Pancreas (tissue), 10 donors: ENCODE measurements at regions not wholly inside any gene's neighbourhood (a gene's known extent, or its start where the extent isn't known, plus 50 kb on each side); places are given as distances from the start of the nearest gene placed in this dataset.

Experiments
- ATAC-seq, 4 donors: fragments of 200-7000 bp; cut with Tn5 transposase; one replicate each; pipeline versions ENCODE4 v1.8.0 to v1.9.1; 2020; ENCODE audit warnings: mild to moderate bottlenecking in 4 of 4, moderate library complexity in 4 of 4
- DNase-seq, 6 donors: peaks; one replicate each; pipeline ENCODE4 v3.0.0-alpha.2; 2020
- FAIRE-seq: peaks from 2 replicates; lab custom pipeline; 2012; peaks lifted over from hg19 to GRCh38; lab: Jason Lieb, UNC
- H3K27ac ChIP-seq, 4 donors: fragments of 200-600 bp; sonication (generic); 1 replicate in 3 of 4; 2 replicates in 1 of 4; pipeline versions ENCODE4 v1.5.0 to v1.8.0; 2020
- H3K27me3 ChIP-seq, 4 donors: fragments of 200-600 bp; one replicate each; pipeline ENCODE4 v1.8.0; 2021
- H3K36me3 ChIP-seq, 3 donors: fragments of 200-600 bp; sonication (generic) in 1 of 3; one replicate each; pipeline versions ENCODE4 v1.5.0 to v1.8.0; 2020 to 2021
- H3K4me1 ChIP-seq, 3 donors: fragments of 200-600 bp; one replicate each; pipeline ENCODE4 v1.8.0; 2021
- H3K4me3 ChIP-seq, 4 donors: fragments of 200-600 bp; sonication (generic) in 2 of 4; one replicate each; pipeline versions ENCODE4 v1.5.0 to v1.8.0; 2020 to 2021
- H3K9me3 ChIP-seq, 4 donors: fragments of 200-600 bp; one replicate each; pipeline ENCODE4 v1.8.0; 2021
- WGBS, 2 donors: extraction: QIAGEN DNeasy Blood & Tissue Kit; methylation state at CpG; one replicate each; pipeline ENCODE4 v1.1.7; 2013; 5-methylcytosine and 5-hydroxymethylcytosine counted together
- intact Hi-C, 3 donors: fragments of 100-400 bp; cut with DNase I; formaldehyde crosslinking; loops; one replicate each; pipeline versions ENCODE4 v1.11.1 to v1.14.2; 2022
- TF ChIP-seq, protein P1 (sequence below), 4 donors: fragments of 200-600 bp; sonication (generic) in 3 of 4; IDR thresholded peaks; one replicate each; pipeline versions ENCODE4 v1.5.0 to v1.8.0; 2021; ENCODE audit warnings: antibody characterized with exemption in 4 of 4
- donor health status: healthy with polysubstance abuse.
- donor health status: DM: no; HTN: no; CAD: no; lungs with moderate emphysema.
- donor health status: DM: no; HTN: no; CAD: no.
- donor health status: control.
- donor health status: control.
- donor health status: Bipolar disorder and iron deficiency.
- donor health status: DM: yes; HTN: yes; CAD: no.
- donor health status: DM: no; HTN: no; CAD: no.
- donor health status: DM: no; HTN: no; CAD: no.
- donor health status: DM: yes; HTN: yes; CAD: no.

GRCh38 chr4:104740161-104740560 is 245.5 kb upstream of the CXXC4 start:
- TF ChIP-seq, protein P1, sequence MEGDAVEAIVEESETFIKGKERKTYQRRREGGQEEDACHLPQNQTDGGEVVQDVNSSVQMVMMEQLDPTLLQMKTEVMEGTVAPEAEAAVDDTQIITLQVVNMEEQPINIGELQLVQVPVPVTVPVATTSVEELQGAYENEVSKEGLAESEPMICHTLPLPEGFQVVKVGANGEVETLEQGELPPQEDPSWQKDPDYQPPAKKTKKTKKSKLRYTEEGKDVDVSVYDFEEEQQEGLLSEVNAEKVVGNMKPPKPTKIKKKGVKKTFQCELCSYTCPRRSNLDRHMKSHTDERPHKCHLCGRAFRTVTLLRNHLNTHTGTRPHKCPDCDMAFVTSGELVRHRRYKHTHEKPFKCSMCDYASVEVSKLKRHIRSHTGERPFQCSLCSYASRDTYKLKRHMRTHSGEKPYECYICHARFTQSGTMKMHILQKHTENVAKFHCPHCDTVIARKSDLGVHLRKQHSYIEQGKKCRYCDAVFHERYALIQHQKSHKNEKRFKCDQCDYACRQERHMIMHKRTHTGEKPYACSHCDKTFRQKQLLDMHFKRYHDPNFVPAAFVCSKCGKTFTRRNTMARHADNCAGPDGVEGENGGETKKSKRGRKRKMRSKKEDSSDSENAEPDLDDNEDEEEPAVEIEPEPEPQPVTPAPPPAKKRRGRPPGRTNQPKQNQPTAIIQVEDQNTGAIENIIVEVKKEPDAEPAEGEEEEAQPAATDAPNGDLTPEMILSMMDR (IDR thresholded peaks at IDR 0.05), result no peak
- H3K4me1 ChIP-seq, result peaks cover 0 to 1% (median under 1%) of the 10 kb centered on the region in 3 donors
- no peaks in the 10 kb centered on the region for H3K9me3 ChIP-seq
- FAIRE-seq (no peak), ATAC-seq (no peak), DNase-seq (no peak)
- WGBS, 2 donors, result 73 to 79% methylated on average over 3 of the region's 3 CpGs
- intact Hi-C loops, result no loop called here
- no peaks in the 10 kb centered on the region for H3K27me3 ChIP-seq
- H3K4me3 ChIP-seq, result no peak overlapping the region
- H3K27ac ChIP-seq, result no peak overlapping the region
- no peaks in the 10 kb centered on the region for H3K36me3 ChIP-seq

DNA sequence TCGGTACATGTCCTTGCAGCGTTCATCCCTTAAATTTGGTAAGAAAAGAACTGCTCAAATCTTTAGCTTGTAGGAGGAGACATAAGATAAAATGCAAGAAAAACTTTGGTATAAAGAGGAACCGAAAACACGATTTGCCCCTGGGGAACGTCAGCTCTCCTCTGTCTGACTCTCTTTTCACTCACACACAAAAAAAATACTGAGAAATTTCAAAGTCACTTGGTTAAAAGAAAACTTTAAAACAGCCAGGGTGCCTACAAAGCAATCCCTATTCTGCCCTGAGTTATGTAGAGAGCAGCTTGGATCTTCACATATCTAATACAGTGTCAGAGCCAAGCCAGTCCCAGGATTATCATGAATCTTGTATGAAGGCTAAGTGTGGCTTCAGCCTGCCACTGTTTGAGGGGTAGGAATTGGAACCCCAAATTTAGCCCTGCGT is 248.5 kb upstream of the CXXC4 start:
- H3K27ac ChIP-seq, result no peak overlapping the region
- TF ChIP-seq, protein P1 (IDR thresholded peaks at IDR 0.05), result no peak
- H3K36me3 ChIP-seq, result no peaks in the 10 kb centered on the region
- no peaks in the 10 kb centered on the region for H3K27me3 ChIP-seq
- FAIRE-seq, result no peak
- 77 to 83% methylated on average over 6 of the region's 6 CpGs for WGBS, 2 donors
- no peaks in the 10 kb centered on the region for H3K9me3 ChIP-seq
- no peak for ATAC-seq
- H3K4me1 ChIP-seq, result no peaks in the 10 kb centered on the region
- DNase-seq, result no peak
- H3K4me3 ChIP-seq, result no peak overlapping the region
- intact Hi-C loops, result no loop called here

DNA sequence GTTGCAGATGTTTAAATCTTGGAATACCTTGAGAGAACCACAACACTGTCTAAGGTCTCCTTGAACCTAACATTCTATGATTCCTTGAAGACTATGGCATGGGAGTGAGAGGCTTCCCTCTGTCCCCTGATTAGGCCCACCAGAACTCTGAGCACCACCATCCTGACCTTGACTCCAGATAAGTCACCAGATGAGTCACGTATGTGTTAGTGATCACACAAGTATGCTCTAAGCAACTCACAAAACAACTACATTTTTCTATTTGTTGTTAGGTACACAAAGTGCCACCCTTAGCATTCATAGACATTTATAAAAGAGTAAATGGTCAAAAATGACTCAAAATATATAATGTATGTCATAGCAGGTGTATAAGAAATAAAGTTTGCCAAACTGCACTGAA is 252.9 kb upstream of the CXXC4 start:
- WGBS, 2 donors, result 45 to 52% methylated on average over 1 of the region's 1 CpG
- ATAC-seq (no peak), FAIRE-seq (no peak)

DNA sequence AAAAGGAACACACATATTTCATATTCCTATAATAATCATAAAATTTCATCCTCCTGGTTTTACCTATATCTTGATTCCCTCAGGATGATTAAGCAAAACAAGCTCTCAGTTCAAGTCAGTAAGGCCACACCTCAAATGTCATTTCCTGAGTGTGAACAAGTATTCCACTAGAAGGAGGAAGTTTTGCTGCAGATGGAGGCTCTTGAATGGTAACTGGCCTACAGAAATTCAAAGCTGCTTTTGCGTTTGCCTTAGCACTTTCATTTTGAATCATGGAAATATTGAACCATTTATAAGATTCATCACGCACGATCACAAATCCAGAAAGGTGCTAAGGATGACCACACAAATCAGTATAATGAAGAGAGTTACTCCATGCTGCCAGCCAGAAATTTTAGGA is 254.4 kb upstream of the CXXC4 start:
- 89% methylated on average over 3 of the region's 3 CpGs for WGBS, 2 donors
- no peak overlapping the region for H3K4me3 ChIP-seq
- H3K27ac ChIP-seq, result no peak overlapping the region
- H3K4me1 ChIP-seq, result no peaks in the 10 kb centered on the region
- ATAC-seq (no peak), DNase-seq (no peak), FAIRE-seq (no peak)
- no peaks in the 10 kb centered on the region for H3K9me3 ChIP-seq
- no peaks in the 10 kb centered on the region for H3K27me3 ChIP-seq
- intact Hi-C loops, result no loop called here
- TF ChIP-seq, protein P1 (IDR thresholded peaks at IDR 0.05), result no peak
- no peaks in the 10 kb centered on the region for H3K36me3 ChIP-seq

More for the DNA sequence above, 252.9 kb upstream of the CXXC4 start:
- DNase-seq, result no peak
- TF ChIP-seq, protein P1 (IDR thresholded peaks at IDR 0.05), result no peak
- Histone ChIP-seq H3K9me3 (no peaks in the 10 kb centered on the region), H3K27me3 (no peaks in the 10 kb centered on the region), H3K4me1 (no peaks in the 10 kb centered on the region), H3K36me3 (no peaks in the 10 kb centered on the region), H3K4me3 (no peak overlapping the region), H3K27ac (no peak overlapping the region)
- intact Hi-C loops, result no loop called here

DNA sequence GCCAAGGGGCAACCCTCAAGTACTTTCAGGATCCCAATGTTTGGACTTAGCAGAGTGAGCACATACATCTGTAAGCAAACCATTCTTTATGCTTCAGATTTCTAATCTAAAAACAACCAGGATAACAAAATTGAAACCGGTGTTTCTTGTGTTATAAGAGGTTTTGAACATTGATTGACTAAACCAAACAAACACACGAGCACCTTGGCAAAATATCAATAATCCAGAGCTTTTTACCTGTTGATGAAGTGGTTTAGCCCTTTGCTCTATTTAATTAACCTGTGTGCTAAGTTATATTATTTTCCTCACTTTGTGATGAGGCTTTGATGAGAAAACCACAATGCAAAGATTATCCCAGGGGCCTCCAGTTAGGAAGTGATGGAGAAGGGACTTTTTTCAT is 255.3 kb upstream of the CXXC4 start:
- no peak for DNase-seq
- TF ChIP-seq, protein P1 (IDR thresholded peaks at IDR 0.05), result no peak
- ATAC-seq, result no peak
- Histone ChIP-seq H3K27me3 (no peaks in the 10 kb centered on the region), H3K4me1 (no peaks in the 10 kb centered on the region), H3K4me3 (no peak overlapping the region), H3K27ac (no peak overlapping the region), H3K36me3 (no peaks in the 10 kb centered on the region), H3K9me3 (no peaks in the 10 kb centered on the region)
- FAIRE-seq, result no peak
- intact Hi-C loops, result no loop called here
- 7 to 14% methylated on average over 2 of the region's 2 CpGs for WGBS, 2 donors
